ENCODE measurements at regions not wholly inside any gene's neighbourhood (a gene's known extent, or its start where the extent isn't known, plus 50 kb on each side); places are given as distances from the start of the nearest gene placed in this dataset.

- H3K27ac ChIP-seq = no peak overlapping the region
- H3K9me3 ChIP-seq = no peaks in the 10 kb centered on the region
- intact Hi-C loops (cut with DNase I; ENCODE audit: low total_unique reads) = no loop called here
- no peak for DNase-seq
- H3K27me3 ChIP-seq = no peaks in the 10 kb centered on the region
- no peaks in the 10 kb centered on the region for H3K4me1 ChIP-seq
- WGBS, 2 donors = 88 to 90% methylated on average over 4 of the region's 4 CpGs
- H3K36me3 ChIP-seq (ENCODE audit: low read depth, missing control alignments) = no peaks in the 10 kb centered on the region
- H3K4me3 ChIP-seq = no peak overlapping the region
- TF ChIP-seq POLR2A (IDR thresholded peaks at IDR 0.05) (no peak), CTCF (IDR thresholded peaks at IDR 0.05) (no peak)
These were observed 133.4 kb downstream of the HAO1 start for GRCh38 chr20:7806831-7807230.

GRCh38 chr20:7817286-7817685, 123.0 kb downstream of the HAO1 start:
- intact Hi-C loops (cut with DNase I; ENCODE audit: low total_unique reads) = no loop called here
- H3K4me1 ChIP-seq = no peaks in the 10 kb centered on the region
- H3K36me3 ChIP-seq (ENCODE audit: low read depth, missing control alignments) = no peaks in the 10 kb centered on the region
- 94 to 97% methylated on average over 1 of the region's 1 CpG for WGBS, 2 donors
- H3K4me3 ChIP-seq = no peak overlapping the region
- no peak for TF ChIP-seq POLR2A (IDR thresholded peaks at IDR 0.05)
- TF ChIP-seq CTCF (IDR thresholded peaks at IDR 0.05) = no peak
- DNase-seq = no peak
- no peaks in the 10 kb centered on the region for H3K27me3 ChIP-seq
- H3K9me3 ChIP-seq = no peaks in the 10 kb centered on the region
- H3K27ac ChIP-seq = no peak overlapping the region

GRCh38 chr20:7818477-7818876, 121.8 kb downstream of the HAO1 start:
- H3K27me3 ChIP-seq = no peaks in the 10 kb centered on the region
- no peaks in the 10 kb centered on the region for H3K4me1 ChIP-seq
- no peak overlapping the region for H3K27ac ChIP-seq
- H3K9me3 ChIP-seq = no peaks in the 10 kb centered on the region
- DNase-seq = no peak
- WGBS, 2 donors = 91% methylated on average over 1 of the region's 1 CpG
- intact Hi-C loops (cut with DNase I; ENCODE audit: low total_unique reads) = no loop called here
- H3K4me3 ChIP-seq = no peak overlapping the region
- TF ChIP-seq CTCF (IDR thresholded peaks at IDR 0.05) (no peak), POLR2A (IDR thresholded peaks at IDR 0.05) (no peak)
- H3K36me3 ChIP-seq (ENCODE audit: low read depth, missing control alignments) = no peaks in the 10 kb centered on the region

- H3K27ac ChIP-seq = no peak overlapping the region
- no peaks in the 10 kb centered on the region for H3K4me1 ChIP-seq
- no peak overlapping the region for H3K4me3 ChIP-seq
- TF ChIP-seq CTCF (IDR thresholded peaks at IDR 0.05) (no peak), POLR2A (IDR thresholded peaks at IDR 0.05) (no peak)
- 86 to 89% methylated on average over 4 of the region's 4 CpGs for WGBS, 2 donors
- H3K9me3 ChIP-seq = no peaks in the 10 kb centered on the region
- H3K27me3 ChIP-seq = no peaks in the 10 kb centered on the region
- DNase-seq = no peak
- intact Hi-C loops (cut with DNase I; ENCODE audit: low total_unique reads) = no loop called here
- H3K36me3 ChIP-seq (ENCODE audit: low read depth, missing control alignments) = no peaks in the 10 kb centered on the region
These were observed 119.4 kb downstream of the HAO1 start for GRCh38 chr20:7820897-7821296.

GRCh38 chr20:7822772-7823171, 117.5 kb downstream of the HAO1 start:
- Histone ChIP-seq H3K4me3 (no peak overlapping the region), H3K27ac (no peak overlapping the region), H3K9me3 (no peaks in the 10 kb centered on the region), H3K27me3 (no peaks in the 10 kb centered on the region), H3K4me1 (no peaks in the 10 kb centered on the region), H3K36me3 (ENCODE audit: low read depth, missing control alignments) (no peaks in the 10 kb centered on the region)
- TF ChIP-seq POLR2A (IDR thresholded peaks at IDR 0.05) (no peak), CTCF (IDR thresholded peaks at IDR 0.05) (no peak)
- 94 to 95% methylated on average over 2 of the region's 2 CpGs for WGBS, 2 donors
- DNase-seq = no peak
- intact Hi-C loops (cut with DNase I; ENCODE audit: low total_unique reads) = no loop called here
